GM10266 (cell line): ENCODE measurements at regions not wholly inside any gene's neighbourhood (a gene's known extent, or its start where the extent isn't known, plus 50 kb on each side); places are given as distances from the start of the nearest gene placed in this dataset.
"Not testable (repeated sequence)": the region's sequence is repeated elsewhere in the genome, so short reads cannot be mapped to it uniquely, and the experiment has no call there.

Source experiments
- DNase-seq: peaks from one replicate; pipeline ENCODE4 v3.0.0; 2012; ENCODE audit errors: extremely low spot score
- TF ChIP-seq, protein P1 (sequence below): IDR thresholded peaks from 2 replicates; pipeline ENCODE4 v1.5.1; 2012; ENCODE audit warnings: mild to moderate bottlenecking, low read depth; ENCODE audit not compliant: control insufficient read depth, insufficient read depth; ENCODE audit errors: missing control alignments

DNA sequence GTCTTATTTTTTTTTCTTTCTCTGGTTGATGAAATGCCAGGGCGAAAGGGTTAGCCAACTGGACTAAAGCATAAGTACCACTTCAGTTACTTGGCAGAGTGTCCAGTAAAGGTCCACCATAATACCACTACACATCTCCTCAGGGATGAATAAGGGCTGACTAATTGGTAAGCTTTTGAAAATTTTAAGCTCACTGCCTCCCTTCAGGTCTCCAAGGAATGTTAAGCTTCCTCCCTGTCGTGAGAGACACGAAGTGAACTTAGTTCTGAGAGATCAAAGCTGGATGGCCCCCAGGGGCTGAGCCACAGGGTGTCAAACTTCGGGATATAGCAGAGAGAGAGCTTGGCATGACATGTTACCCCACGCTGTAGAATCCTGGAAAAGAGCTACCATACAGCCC lies 111.4 kb downstream of the VSIG4 start:
- TF ChIP-seq, protein P1, sequence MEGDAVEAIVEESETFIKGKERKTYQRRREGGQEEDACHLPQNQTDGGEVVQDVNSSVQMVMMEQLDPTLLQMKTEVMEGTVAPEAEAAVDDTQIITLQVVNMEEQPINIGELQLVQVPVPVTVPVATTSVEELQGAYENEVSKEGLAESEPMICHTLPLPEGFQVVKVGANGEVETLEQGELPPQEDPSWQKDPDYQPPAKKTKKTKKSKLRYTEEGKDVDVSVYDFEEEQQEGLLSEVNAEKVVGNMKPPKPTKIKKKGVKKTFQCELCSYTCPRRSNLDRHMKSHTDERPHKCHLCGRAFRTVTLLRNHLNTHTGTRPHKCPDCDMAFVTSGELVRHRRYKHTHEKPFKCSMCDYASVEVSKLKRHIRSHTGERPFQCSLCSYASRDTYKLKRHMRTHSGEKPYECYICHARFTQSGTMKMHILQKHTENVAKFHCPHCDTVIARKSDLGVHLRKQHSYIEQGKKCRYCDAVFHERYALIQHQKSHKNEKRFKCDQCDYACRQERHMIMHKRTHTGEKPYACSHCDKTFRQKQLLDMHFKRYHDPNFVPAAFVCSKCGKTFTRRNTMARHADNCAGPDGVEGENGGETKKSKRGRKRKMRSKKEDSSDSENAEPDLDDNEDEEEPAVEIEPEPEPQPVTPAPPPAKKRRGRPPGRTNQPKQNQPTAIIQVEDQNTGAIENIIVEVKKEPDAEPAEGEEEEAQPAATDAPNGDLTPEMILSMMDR: no peak
- no peak for DNase-seq

DNA sequence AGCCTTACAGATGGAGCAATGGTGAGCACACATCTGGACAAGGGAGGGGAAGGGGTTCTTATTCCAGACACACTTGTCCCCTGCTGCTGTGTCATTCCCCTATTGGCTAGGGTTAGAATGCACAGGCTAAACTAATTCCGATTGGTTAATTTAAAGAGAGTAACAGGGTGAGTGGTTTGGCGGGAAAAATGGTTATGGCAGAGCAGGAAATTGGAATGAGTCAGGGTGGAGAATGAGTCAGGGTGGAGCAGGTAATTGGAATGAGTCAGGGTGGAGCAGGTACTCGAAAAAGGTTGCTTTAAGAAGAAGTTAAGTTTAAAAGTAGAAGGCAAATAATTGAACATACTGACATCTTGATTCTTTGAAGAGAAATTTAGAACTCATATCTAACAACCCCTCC lies 112.5 kb downstream of the VSIG4 start:
- not testable (repeated sequence) for DNase-seq

DNA sequence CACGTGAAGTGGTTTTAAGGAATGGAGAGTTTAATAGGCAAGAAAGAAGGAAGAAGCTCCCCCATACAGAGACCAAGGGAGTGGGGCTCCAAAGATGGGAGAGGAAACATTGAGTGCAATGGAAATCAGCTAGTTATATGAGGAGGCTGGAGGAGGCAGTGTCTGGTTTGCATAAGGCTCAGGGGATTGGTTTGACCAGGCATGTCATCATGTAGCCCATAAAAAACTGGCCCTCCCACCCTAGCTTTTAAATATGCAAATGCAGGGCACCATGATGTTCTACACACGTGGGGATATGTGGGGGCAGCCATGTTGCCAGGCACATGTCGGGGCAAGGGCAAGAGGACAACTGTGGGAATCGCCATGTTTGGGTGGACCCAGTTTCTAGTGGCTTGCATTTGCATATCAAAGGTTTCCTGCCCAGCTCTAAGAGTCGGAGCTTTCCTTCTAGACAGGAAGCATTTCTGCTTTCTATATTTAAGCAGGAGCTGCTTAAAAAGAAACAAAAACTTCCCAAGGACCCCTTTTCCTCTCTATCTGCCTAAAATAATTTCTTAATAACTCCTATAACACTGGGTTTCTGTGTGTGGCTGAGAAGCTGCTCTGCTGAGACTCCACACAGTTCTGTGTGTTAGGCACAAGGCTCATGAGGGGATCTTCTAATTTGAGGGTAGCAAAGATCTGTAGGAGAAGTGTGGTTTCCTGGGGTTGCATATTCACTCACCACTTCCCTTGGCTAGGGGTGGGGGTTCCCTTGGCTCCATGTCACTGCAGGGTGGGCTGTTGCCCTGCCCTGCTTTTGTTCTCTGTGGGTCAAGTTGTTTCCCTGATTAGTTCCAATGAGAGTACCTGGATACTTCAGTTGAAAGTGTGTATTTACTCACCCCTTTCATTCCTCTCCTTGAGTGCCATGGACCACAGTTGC lies 113.5 kb downstream of the VSIG4 start:
- TF ChIP-seq, protein P1: no peak
- DNase-seq: no peak

DNA sequence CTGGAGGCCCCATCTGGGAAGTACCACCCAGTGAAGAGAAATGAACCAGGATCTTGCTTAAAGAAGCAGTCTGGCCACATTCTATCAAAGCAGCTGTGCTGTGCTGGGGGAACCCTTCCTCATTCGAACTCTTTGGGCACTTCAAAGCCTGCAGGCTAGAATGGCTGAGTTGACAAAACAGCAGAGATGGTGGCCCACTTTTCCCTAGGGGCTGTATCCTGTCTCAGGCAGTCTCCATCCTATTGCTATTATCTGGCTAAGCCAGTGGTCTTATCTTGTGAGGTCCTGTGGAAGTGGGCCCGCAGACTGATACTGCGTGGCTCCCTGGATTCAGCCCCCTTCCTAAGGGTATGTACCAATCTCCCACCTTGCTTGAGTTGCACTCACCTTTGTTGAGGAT lies 114.3 kb downstream of the VSIG4 start:
- no peak for DNase-seq

DNA sequence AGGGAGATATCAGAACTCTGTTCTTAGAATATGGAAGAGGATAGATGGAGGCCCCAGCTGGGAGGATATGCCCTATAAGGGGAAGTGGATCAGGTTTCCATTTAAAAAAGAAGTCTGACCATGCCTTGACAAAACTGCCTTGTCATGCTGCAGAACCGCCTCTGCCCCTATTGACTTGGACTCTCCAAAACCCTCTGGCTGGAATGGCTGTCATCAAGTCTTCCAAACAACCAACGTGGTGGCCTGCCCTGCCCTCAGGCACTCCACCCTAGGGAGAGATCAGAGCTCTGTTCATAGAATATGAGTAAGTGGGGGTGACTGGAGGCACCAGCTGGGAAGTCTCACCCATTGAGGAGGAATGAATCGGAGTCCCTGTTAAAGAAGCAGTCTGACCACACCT lies 114.9 kb downstream of the VSIG4 start:
- no peak for DNase-seq
- TF ChIP-seq, protein P1: no peak

More for the DNA sequence above, 114.3 kb downstream of the VSIG4 start:
- TF ChIP-seq, protein P1: no peak

DNA sequence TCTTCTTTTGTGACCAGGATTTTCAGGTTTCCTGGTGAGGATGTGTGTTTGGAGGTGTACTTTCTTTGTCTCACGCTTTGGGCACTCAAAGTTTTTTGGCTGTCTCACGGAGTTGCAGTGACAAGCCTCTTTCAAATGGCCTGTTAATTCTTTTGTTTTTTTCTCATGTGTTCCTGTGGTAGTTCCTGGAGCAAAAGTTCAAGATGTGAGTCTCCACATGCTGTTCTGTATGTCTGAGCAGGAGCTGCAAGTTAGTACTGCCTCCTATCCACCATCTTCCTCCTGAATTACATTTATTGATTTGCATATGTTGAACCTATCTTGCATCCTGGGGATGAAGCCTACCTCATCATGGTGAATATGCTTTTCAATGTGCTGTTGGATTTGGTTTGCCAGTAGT lies 118.5 kb downstream of the VSIG4 start:
- no peak for DNase-seq
- TF ChIP-seq, protein P1: no peak

DNA sequence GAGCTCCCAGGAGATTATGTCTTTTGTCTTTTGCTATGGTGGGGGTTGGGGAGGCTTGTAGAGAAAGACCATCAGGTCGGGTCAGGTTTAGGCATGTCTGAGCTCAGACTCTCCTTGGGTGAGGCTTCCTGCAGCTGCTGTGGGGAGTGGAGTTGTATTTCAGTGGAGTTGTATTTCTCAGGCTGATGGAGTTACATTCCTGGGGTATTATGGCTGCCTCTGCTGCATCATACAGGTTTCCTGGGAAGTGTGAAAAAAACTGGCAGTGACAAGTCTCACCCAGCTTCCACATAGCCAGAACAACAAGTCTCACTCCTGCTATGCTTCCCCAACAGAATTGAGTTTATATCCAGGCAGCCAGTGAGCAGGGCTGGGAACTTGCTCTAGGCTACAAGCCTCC lies 119.3 kb downstream of the VSIG4 start:
- no peak for DNase-seq
- TF ChIP-seq, protein P1: no peak
